Loucy (cell line): ENCODE measurements at regions not wholly inside any gene's neighbourhood (a gene's known extent, or its start where the extent isn't known, plus 50 kb on each side); places are given as distances from the start of the nearest gene placed in this dataset.

ENCODE experiments used
- H2AFZ ChIP-seq: fragments of 200-600 bp; sonication (generic); 2 replicates; pipeline ENCODE4 v1.6.0; 2016; ENCODE audit warnings: antibody characterized with exemption, mild to moderate bottlenecking, low read length, moderate library complexity
- H3F3A ChIP-seq: fragments of 200-600 bp; 2 replicates; pipeline ENCODE4 v1.6.0; 2016; ENCODE audit warnings: antibody characterized with exemption, low read depth, mild to moderate bottlenecking
- H3K27me3 ChIP-seq: fragments of 200-600 bp; sonication (generic); 2 replicates; pipeline ENCODE4 v1.6.1; 2014; ENCODE audit warnings: low read length, mild to moderate bottlenecking; ENCODE audit not compliant: insufficient read depth, poor library complexity, severe bottlenecking
- H3K36me3 ChIP-seq: fragments of 200-600 bp; sonication (generic); 2 replicates; pipeline ENCODE4 v1.6.1; 2016; ENCODE audit warnings: low read length; ENCODE audit not compliant: insufficient read depth
- H3K4me1 ChIP-seq: fragments of 200-600 bp; sonication (generic); 2 replicates; pipeline ENCODE4 v1.5.1; 2014; ENCODE audit warnings: low read length, mild to moderate bottlenecking; ENCODE audit not compliant: insufficient read depth, poor library complexity, severe bottlenecking
- H3K4me2 ChIP-seq: fragments of 200-600 bp; sonication (generic); 2 replicates; pipeline ENCODE4 v1.6.0; 2014; ENCODE audit warnings: antibody characterized with exemption, low read length, low read depth, mild to moderate bottlenecking; ENCODE audit not compliant: poor library complexity, severe bottlenecking
- H3K4me3 ChIP-seq: fragments of 200-600 bp; sonication (generic); 2 replicates; pipeline ENCODE4 v1.5.1; 2014; ENCODE audit warnings: low read length, mild to moderate bottlenecking, mixed read lengths; ENCODE audit not compliant: poor library complexity, severe bottlenecking
- H3K79me2 ChIP-seq: fragments of 200-600 bp; sonication (generic); 2 replicates; pipeline ENCODE4 v1.6.1; 2014; ENCODE audit warnings: low read length; ENCODE audit not compliant: insufficient read depth
- H3K9ac ChIP-seq: fragments of 200-600 bp; sonication (generic); 2 replicates; pipeline ENCODE4 v1.6.0; 2014; ENCODE audit warnings: mild to moderate bottlenecking, low read depth, low read length, moderate library complexity; ENCODE audit not compliant: poor library complexity, severe bottlenecking
- H3K9me2 ChIP-seq: fragments of 200-600 bp; sonication (generic); replicated peaks from 2 replicates; pipeline ENCODE4 v1.6.1; 2016; ENCODE audit warnings: low read depth, low read length, mixed read lengths
- H3K9me3 ChIP-seq: fragments of 200-600 bp; sonication (generic); 2 replicates; pipeline ENCODE4 v1.6.1; 2014; ENCODE audit warnings: mild to moderate bottlenecking, antibody characterized with exemption, low read length, low read depth; ENCODE audit not compliant: insufficient read depth
- H4K20me1 ChIP-seq: fragments of 200-600 bp; sonication (generic); 2 replicates; pipeline ENCODE4 v1.6.0; 2014; ENCODE audit warnings: antibody characterized with exemption, low read length, mild to moderate bottlenecking; ENCODE audit not compliant: insufficient read depth, poor library complexity, severe bottlenecking
- CTCF ChIP-seq: fragments of 200-600 bp; sonication (generic); conservative IDR thresholded peaks from 2 replicates; pipeline ENCODE4 v1.5.1; 2014; ENCODE audit warnings: mild to moderate bottlenecking, antibody characterized with exemption, low read length
- EZH2phosphoT487 ChIP-seq: fragments of 200-600 bp; IDR thresholded peaks from 2 replicates; pipeline ENCODE4 v1.6.1; 2018; ENCODE audit warnings: antibody characterized with exemption, mild to moderate bottlenecking, moderate library complexity, borderline replicate concordance

- H3K4me2 ChIP-seq = no peak overlapping the region
- H3F3A ChIP-seq = no peaks in the 10 kb centered on the region
- H3K36me3 ChIP-seq = no peaks in the 10 kb centered on the region
- H3K4me3 ChIP-seq = no peak overlapping the region
- no peaks in the 10 kb centered on the region for H3K27me3 ChIP-seq
- H3K9me3 ChIP-seq = no peaks in the 10 kb centered on the region
- no peaks in the 10 kb centered on the region for H4K20me1 ChIP-seq
- no peaks in the 10 kb centered on the region for H3K79me2 ChIP-seq
- no peaks in the 10 kb centered on the region for H3K4me1 ChIP-seq
- H2AFZ ChIP-seq = peak overlapping the region; percentile 47
- H3K9ac ChIP-seq = no peak overlapping the region
- no peaks in the 10 kb centered on the region for H3K9me2 ChIP-seq
- peak; percentile 97 for TF ChIP-seq CTCF
- TF ChIP-seq EZH2phosphoT487 = no peak
Observed at GRCh38 chr9:1460143-1460769, 410.1 kb downstream of the DMRT2 start.

DNA sequence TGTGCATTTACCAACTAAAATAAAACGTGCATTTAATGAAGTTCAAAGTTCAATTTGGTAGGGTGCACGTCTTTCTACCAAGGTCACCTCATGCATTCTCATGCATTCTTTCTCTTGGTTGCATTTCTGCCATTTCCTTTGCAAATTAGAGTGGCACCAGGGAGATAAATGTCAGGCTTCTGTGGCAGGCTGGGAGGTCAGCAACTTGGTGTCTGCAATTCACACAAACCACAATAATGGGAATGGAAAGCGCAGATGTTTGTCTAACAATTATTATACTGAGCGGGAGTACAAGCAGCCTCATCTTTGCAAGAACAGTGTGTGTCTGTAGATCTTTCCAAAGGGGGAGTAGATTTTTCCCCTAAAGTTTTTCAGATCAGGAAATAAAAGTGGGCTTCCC is 411.7 kb downstream of the DMRT2 start:
- Histone ChIP-seq H3K4me3 (no peak overlapping the region), H3K9me3 (no peaks in the 10 kb centered on the region), H3K9me2 (no peaks in the 10 kb centered on the region), H3K36me3 (no peaks in the 10 kb centered on the region), H3K27me3 (no peaks in the 10 kb centered on the region), H3K9ac (no peak overlapping the region), H4K20me1 (no peaks in the 10 kb centered on the region), H3K79me2 (no peaks in the 10 kb centered on the region), H3F3A (no peaks in the 10 kb centered on the region), H3K4me2 (no peak overlapping the region), H3K4me1 (no peaks in the 10 kb centered on the region), H2AFZ (no peak overlapping the region)
- TF ChIP-seq CTCF (no peak), EZH2phosphoT487 (no peak)

DNA sequence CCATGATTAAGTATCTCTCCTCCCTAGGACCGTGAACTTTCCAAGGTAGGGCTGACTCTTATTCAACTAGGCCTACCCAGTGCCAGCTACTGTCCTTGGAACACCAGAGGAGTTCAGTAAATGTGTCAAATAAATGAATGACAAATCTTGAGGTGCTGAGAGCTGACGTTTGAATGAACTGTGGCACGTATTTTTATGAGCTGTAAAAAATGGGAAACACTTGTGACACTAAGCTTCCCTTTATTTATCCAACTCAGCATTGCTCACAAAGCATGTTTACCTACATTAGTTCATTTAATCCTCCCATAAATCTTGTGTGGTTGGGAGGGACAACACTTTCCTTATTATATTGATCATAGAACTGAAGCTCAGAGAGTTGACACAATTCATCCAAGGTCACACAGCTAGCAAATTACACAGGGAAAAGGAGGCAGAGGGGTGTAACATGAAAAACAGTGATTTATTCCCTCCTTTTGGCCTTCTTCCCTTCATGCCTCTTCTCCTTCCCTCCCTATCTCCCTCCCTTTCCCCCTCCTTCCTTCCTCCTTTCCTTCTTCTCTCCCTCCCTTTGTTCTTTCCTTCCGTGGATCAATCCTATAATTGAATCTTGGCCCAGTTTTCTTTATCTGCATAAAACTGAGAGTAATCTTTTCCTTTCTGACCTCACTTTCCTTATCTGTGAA is 412.6 kb downstream of the DMRT2 start:
- Histone ChIP-seq H3K9me2 (no peaks in the 10 kb centered on the region), H3K4me1 (no peaks in the 10 kb centered on the region), H3K36me3 (no peaks in the 10 kb centered on the region), H3K27me3 (no peaks in the 10 kb centered on the region), H2AFZ (no peak overlapping the region), H3K9ac (no peak overlapping the region), H3K9me3 (no peaks in the 10 kb centered on the region), H4K20me1 (no peaks in the 10 kb centered on the region), H3K4me2 (no peak overlapping the region), H3K79me2 (no peaks in the 10 kb centered on the region), H3K4me3 (no peak overlapping the region), H3F3A (no peaks in the 10 kb centered on the region)
- TF ChIP-seq EZH2phosphoT487 (no peak), CTCF (no peak)
